Hepatocyte (in vitro differentiated cells): ENCODE measurements at regions not wholly inside any gene's neighbourhood (a gene's known extent, or its start where the extent isn't known, plus 50 kb on each side); places are given as distances from the start of the nearest gene placed in this dataset.

ENCODE experiments used
- CTCF ChIP-seq: fragments of 200-600 bp; sonication (generic); IDR thresholded peaks from 2 replicates; pipeline ENCODE4 v1.5.1; 2016; ENCODE audit warnings: antibody characterized with exemption, mild to moderate bottlenecking; ENCODE audit not compliant: poor library complexity
- EZH2 ChIP-seq: fragments of 200-600 bp; sonication (generic); IDR thresholded peaks from 2 replicates; pipeline ENCODE4 v1.6.1; 2016; ENCODE audit warnings: antibody characterized with exemption, mild to moderate bottlenecking, borderline replicate concordance

GRCh38 chr12:103182299-103182698, 224.8 kb downstream of the ASCL1 start:
- TF ChIP-seq EZH2 (no peak), CTCF (no peak)
